ENCODE measurements at regions not wholly inside any gene's neighbourhood (a gene's known extent, or its start where the extent isn't known, plus 50 kb on each side); places are given as distances from the start of the nearest gene placed in this dataset.

- no peak for TF ChIP-seq CTCF (IDR thresholded peaks at IDR 0.05; ENCODE audit: insufficient read depth, low read depth, low read length, missing control alignments)
- DNase-seq (ENCODE audit: low read depth): no peak
- no peak overlapping the region for H3K4me3 ChIP-seq (ENCODE audit: low read depth, low read length)
Observed at GRCh38 chr15:38665586-38666305, 101.1 kb upstream of the RASGRP1 start.

GRCh38 chr15:38666865-38667510, 102.4 kb upstream of the RASGRP1 start:
- TF ChIP-seq CTCF (IDR thresholded peaks at IDR 0.05; ENCODE audit: insufficient read depth, low read depth, low read length, missing control alignments): no peak
- no peak for DNase-seq (ENCODE audit: low read depth)

DNA sequence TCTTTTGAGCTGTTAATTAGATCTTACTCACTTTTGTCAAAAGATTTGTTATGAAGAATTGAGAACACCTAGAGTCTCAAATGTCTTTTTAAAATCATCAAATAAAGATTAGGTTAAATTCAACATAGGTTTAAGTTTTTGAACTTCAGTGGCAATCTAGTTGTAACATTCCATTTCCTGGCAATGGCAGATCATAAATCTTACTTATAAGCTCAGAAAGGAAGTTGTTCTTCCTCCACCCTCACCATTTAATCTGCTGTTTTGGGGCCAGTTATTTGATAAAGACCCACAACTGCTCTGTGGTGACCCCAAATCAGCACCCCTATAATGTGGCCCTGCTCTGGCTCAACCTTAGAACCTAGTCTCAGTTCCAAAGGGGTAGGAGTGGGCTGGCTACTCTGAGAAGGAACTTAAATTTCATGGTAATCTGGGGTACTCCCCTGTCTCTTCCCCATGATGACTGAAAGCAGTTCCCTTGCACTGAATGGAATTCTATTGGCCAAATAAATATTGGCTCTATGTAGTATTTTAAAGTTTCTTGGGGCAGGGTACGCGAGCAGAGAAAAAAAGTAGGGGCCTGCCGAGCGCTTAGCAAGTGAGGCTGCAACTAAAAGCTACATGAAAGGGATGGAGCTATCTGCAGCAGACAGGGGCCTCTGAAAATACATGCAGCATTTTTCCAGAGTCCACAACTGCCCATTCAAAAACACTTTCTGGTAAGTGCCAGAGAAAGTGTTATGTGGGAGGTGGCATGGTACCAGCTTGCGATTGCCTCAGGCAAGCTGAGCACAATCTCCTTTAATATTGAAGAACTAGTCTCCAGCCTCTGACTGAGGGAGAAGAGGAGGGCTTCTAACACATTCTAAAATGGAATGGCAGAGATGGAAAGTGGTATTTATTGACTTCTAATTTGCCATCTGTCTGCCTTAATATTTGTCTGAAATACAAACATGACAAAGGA, 103.6 kb upstream of the RASGRP1 start:
- DNase-seq (ENCODE audit: low read depth): no peak
- TF ChIP-seq CTCF (IDR thresholded peaks at IDR 0.05; ENCODE audit: insufficient read depth, low read depth, low read length, missing control alignments): no peak
- no peak overlapping the region for H3K4me3 ChIP-seq (ENCODE audit: low read depth, low read length)

More at GRCh38 chr15:38666865-38667510, 102.4 kb upstream of the RASGRP1 start:
- no peak overlapping the region for H3K4me3 ChIP-seq (ENCODE audit: low read depth, low read length)

DNA sequence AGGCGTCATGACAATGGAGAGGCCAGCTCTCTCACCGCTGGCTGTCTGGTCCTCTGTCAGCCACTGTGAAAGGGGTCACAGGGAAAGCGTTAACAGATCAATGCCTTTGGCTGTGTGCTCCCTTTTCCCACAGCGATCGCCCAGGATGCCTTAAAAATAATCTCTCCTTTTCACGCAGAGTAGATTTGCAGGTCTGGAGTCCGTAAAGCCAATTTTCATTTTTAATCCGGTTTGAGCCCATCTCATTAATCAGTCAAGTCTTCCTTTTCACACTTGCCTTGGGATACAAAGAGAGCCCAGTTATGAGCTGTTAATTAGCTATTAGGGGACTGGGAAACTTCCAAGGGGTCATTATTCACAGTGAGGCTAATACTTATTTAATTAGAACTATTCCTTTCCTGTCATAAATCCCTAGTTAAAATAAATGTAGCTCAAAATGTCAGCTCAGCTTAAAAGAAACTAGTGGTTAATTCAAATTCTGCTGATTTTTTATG, 104.3 kb upstream of the RASGRP1 start:
- no peak overlapping the region for H3K4me3 ChIP-seq (ENCODE audit: low read depth, low read length)
- no peak for DNase-seq (ENCODE audit: low read depth)
- no peak for TF ChIP-seq CTCF (IDR thresholded peaks at IDR 0.05; ENCODE audit: insufficient read depth, low read depth, low read length, missing control alignments)

- no peak overlapping the region for H3K4me3 ChIP-seq (ENCODE audit: low read depth, low read length)
- peak; percentile 76 for DNase-seq (ENCODE audit: low read depth)
- no peak for TF ChIP-seq CTCF (IDR thresholded peaks at IDR 0.05; ENCODE audit: insufficient read depth, low read depth, low read length, missing control alignments)
Observed at GRCh38 chr15:38670128-38671005, 105.8 kb upstream of the RASGRP1 start.

- H3K4me3 ChIP-seq (ENCODE audit: low read depth, low read length): no peak overlapping the region
- no peak for DNase-seq (ENCODE audit: low read depth)
- TF ChIP-seq CTCF (IDR thresholded peaks at IDR 0.05; ENCODE audit: insufficient read depth, low read depth, low read length, missing control alignments): no peak
Observed at GRCh38 chr15:38671006-38671387, 106.4 kb upstream of the RASGRP1 start.

Data from GM12865 (cell line).